H9 (cell line): ENCODE measurements at regions not wholly inside any gene's neighbourhood (a gene's known extent, or its start where the extent isn't known, plus 50 kb on each side); places are given as distances from the start of the nearest gene placed in this dataset.
A peak's percentile ranks its signal among the peaks of the same experiment; 100 is the strongest.

Experiments used
- DNase-seq: peaks from one replicate; pipeline ENCODE4 v3.0.0-alpha.2; 2017
- H2AFZ ChIP-seq: one replicate; pipeline ENCODE4 v1.6.1; 2013; ENCODE audit warnings: mild to moderate bottlenecking, low read length, control low read depth, moderate library complexity
- H2AK5ac ChIP-seq: 2 replicates; pipeline ENCODE4 v1.6.1; 2013; ENCODE audit warnings: low read length, control low read depth, mixed read lengths; ENCODE audit not compliant: insufficient read length
- H2BK120ac ChIP-seq: one replicate; pipeline ENCODE4 v1.6.1; 2013; ENCODE audit warnings: low read depth, mild to moderate bottlenecking, low read length, control low read depth, inconsistent platforms; ENCODE audit not compliant: poor library complexity, severe bottlenecking
- H2BK12ac ChIP-seq: 2 replicates; pipeline ENCODE4 v1.6.1; 2013; ENCODE audit warnings: low read length, control low read depth, mixed read lengths, low read depth; ENCODE audit not compliant: insufficient read length
- H2BK15ac ChIP-seq: 2 replicates; pipeline ENCODE4 v1.6.1; 2013; ENCODE audit warnings: low read depth, low read length, control low read depth
- H2BK20ac ChIP-seq: one replicate; pipeline ENCODE4 v1.6.1; 2013; ENCODE audit warnings: low read depth, mild to moderate bottlenecking, low read length, control low read depth, inconsistent platforms; ENCODE audit not compliant: poor library complexity, severe bottlenecking
- H2BK5ac ChIP-seq: 2 replicates; pipeline ENCODE4 v1.6.1; 2013; ENCODE audit warnings: low read length, control low read depth, mixed read lengths; ENCODE audit not compliant: insufficient read length
- H3K14ac ChIP-seq: 2 replicates; pipeline ENCODE4 v1.6.1; 2013; ENCODE audit warnings: low read length, control low read depth; ENCODE audit not compliant: insufficient read depth
- H3K18ac ChIP-seq: 2 replicates; pipeline ENCODE4 v1.6.1; 2013; ENCODE audit warnings: low read depth, mild to moderate bottlenecking, mixed read lengths, low read length, control low read depth; ENCODE audit not compliant: insufficient read length
- H3K23ac ChIP-seq: 2 replicates; pipeline ENCODE4 v1.6.1; 2013; ENCODE audit warnings: low read length, control low read depth, mixed read lengths, low read depth; ENCODE audit not compliant: insufficient read length
- H3K23me2 ChIP-seq: 2 replicates; pipeline ENCODE4 v1.6.1; 2013; ENCODE audit warnings: low read depth, mild to moderate bottlenecking, mixed read lengths, low read length, control low read depth; ENCODE audit not compliant: insufficient read length, poor library complexity, severe bottlenecking
- H3K27ac ChIP-seq: 2 replicates; pipeline ENCODE4 v1.5.1; 2013; ENCODE audit warnings: low read length, control low read depth, mixed read lengths, low read depth; ENCODE audit not compliant: insufficient read length
- H3K27me3 ChIP-seq: 2 replicates; pipeline ENCODE4 v1.6.1; 2013; ENCODE audit warnings: low read length, control low read depth, inconsistent platforms; ENCODE audit not compliant: insufficient read depth
- H3K4ac ChIP-seq: 2 replicates; pipeline ENCODE4 v1.6.1; 2013; ENCODE audit warnings: low read depth, mild to moderate bottlenecking, control low read depth, inconsistent platforms, low read length, moderate library complexity
- H3K4me1 ChIP-seq: 2 replicates; pipeline ENCODE4 v1.6.1; 2013; ENCODE audit warnings: low read length, control low read depth, inconsistent platforms; ENCODE audit not compliant: insufficient read depth
- H3K4me2 ChIP-seq: 2 replicates; pipeline ENCODE4 v1.6.1; 2013; ENCODE audit warnings: low read length, control low read depth, mixed read lengths; ENCODE audit not compliant: insufficient read length, insufficient read depth
- H3K56ac ChIP-seq: 2 replicates; pipeline ENCODE4 v1.6.1; 2013; ENCODE audit warnings: low read depth, mild to moderate bottlenecking, mixed read lengths, low read length, control low read depth; ENCODE audit not compliant: insufficient read length
- H3K79me1 ChIP-seq: 2 replicates; pipeline ENCODE4 v1.6.1; 2013; ENCODE audit warnings: low read depth, mild to moderate bottlenecking, moderate library complexity, low read length, control low read depth, inconsistent platforms; ENCODE audit not compliant: insufficient read depth, poor library complexity, severe bottlenecking
- H3K79me2 ChIP-seq: 2 replicates; pipeline ENCODE4 v1.6.1; 2013; ENCODE audit warnings: low read length, control low read depth, inconsistent platforms; ENCODE audit not compliant: insufficient read depth
- H3K9ac ChIP-seq: 2 replicates; pipeline ENCODE4 v1.6.1; 2013; ENCODE audit warnings: low read length, control low read depth, mixed read lengths; ENCODE audit not compliant: insufficient read length; ENCODE audit errors: extremely low read depth
- H3K9me3 ChIP-seq: one replicate; pipeline ENCODE4 v1.6.1; 2013; ENCODE audit warnings: low read depth, low read length, inconsistent platforms; ENCODE audit not compliant: control insufficient read depth
- H3T11ph ChIP-seq: one replicate; pipeline ENCODE4 v1.6.1; 2013; ENCODE audit warnings: mild to moderate bottlenecking, low read length, control low read depth, inconsistent platforms
- H4K20me1 ChIP-seq: one replicate; pipeline ENCODE4 v1.6.1; 2013; ENCODE audit not compliant: control insufficient read depth, insufficient read length, insufficient read depth
- H4K5ac ChIP-seq: 2 replicates; pipeline ENCODE4 v1.6.1; 2013; ENCODE audit warnings: low read depth, mild to moderate bottlenecking, mixed read lengths, low read length, control low read depth; ENCODE audit not compliant: insufficient read length
- H4K8ac ChIP-seq: replicated peaks from 2 replicates; pipeline ENCODE4 v1.6.1; 2013; ENCODE audit warnings: low read length, control low read depth, mixed read lengths, low read depth; ENCODE audit not compliant: insufficient read length
- H4K91ac ChIP-seq: 2 replicates; pipeline ENCODE4 v1.6.1; 2013; ENCODE audit warnings: low read depth, mild to moderate bottlenecking, moderate library complexity, mixed read lengths, low read length, control low read depth; ENCODE audit not compliant: insufficient read length
- H3K27ac Mint-ChIP-seq, 3 experiments: 2 replicates in 2 of 3; 3 replicates in 1 of 3; pipeline ENCODE4 v1.8.0; 2020 to 2021; ENCODE audit warnings: mixed read lengths in 3 of 3, mild to moderate bottlenecking in 1 of 3, moderate library complexity in 1 of 3
- H3K27me3 Mint-ChIP-seq: 2 replicates; pipeline ENCODE4 v1.8.0; 2021; ENCODE audit warnings: low read depth, mild to moderate bottlenecking, moderate library complexity, mixed read lengths
- H3K36me3 Mint-ChIP-seq, 3 experiments: 2 replicates in 2 of 3; 3 replicates in 1 of 3; pipeline ENCODE4 v1.8.0; 2020 to 2021; ENCODE audit warnings: low read depth in 3 of 3, mixed read lengths in 3 of 3; ENCODE audit not compliant: insufficient read depth in 1 of 3
- H3K4me1 Mint-ChIP-seq, 2 experiments: 2 replicates each; pipeline ENCODE4 v1.8.0; 2020; ENCODE audit warnings: mixed read lengths in 2 of 2
- H3K4me3 Mint-ChIP-seq, 2 experiments: 2 replicates in 1 of 2; 3 replicates in 1 of 2; pipeline ENCODE4 v1.8.0; 2020 to 2021; ENCODE audit warnings: mild to moderate bottlenecking in 2 of 2, mixed read lengths in 2 of 2, moderate library complexity in 1 of 2
- H3K9me3 Mint-ChIP-seq, 2 experiments: 2 replicates in 1 of 2; 3 replicates in 1 of 2; pipeline ENCODE4 v1.8.0; 2020; ENCODE audit warnings: mild to moderate bottlenecking in 2 of 2, mixed read lengths in 2 of 2, moderate library complexity in 1 of 2
- WGBS: extraction: QIAGEN DNeasy Blood & Tissue Kit; methylation state at CpG from one replicate; pipeline ENCODE4 v1.1.7; 2013; ENCODE audit warnings: missing lambda C conversion rate, low lambda C conversion rate, mixed read lengths; ENCODE audit not compliant: insufficient read length; ENCODE audit errors: extremely low coverage; 5-methylcytosine and 5-hydroxymethylcytosine counted together
- TF ChIP-seq, protein P1 (sequence below): fragments of 200-600 bp; sonication (generic); conservative IDR thresholded peaks from 3 replicates; pipeline ENCODE4 v1.8.0; 2021; ENCODE audit warnings: antibody characterized with exemption, mild to moderate bottlenecking

DNA sequence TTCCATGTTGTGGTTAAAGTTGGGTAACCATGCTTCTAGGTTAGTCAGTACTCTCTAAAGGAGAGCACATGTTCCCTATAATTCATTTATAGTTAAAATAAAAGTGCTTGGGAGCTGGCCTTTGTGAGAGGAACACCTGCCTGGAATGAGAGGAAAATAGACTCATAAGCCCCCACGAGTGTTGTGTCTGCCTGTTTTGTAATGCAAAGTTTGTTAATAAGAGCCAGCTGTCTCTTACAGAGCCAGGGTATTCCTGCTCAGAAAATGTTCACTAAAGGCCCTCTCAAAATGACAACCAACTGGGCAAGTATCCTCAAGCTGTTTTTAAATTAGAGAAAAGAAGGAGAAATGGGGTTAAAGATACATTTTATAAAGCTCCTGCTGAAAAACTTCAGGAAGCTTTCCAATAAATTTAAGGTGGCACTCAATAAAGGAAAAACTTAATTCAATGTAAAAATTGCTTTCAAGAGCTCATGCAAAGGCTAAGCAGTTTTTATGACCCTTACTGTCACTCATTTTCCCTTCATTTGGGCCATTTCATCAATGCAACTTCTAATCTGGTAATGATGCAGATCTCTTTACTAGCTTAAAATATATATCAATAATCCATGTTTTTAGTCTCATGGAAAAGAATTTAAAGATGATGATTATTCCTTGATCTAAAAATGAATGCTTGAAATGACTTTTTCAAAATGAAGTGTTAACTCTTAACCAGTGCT, 793.6 kb downstream of the STPG2 start:
- Mint-ChIP-seq H3K4me1 (peaks cover 27 to 29% of the 10 kb centered on the region in 2 experiments), H3K9me3 (peaks cover 4 to 6% of the 10 kb centered on the region in 2 experiments; a peak in 2 of 5 replicates), H3K4me3 (no peak overlapping the region), H3K27ac (peak overlapping the region; percentile 16 to 93 (median 76); a peak in 5 of 7 replicates), H3K27me3 (no peaks in the 10 kb centered on the region), H3K36me3 (peaks cover 0 to 8% (median 5%) of the 10 kb centered on the region in 3 experiments; a peak in 3 of 7 replicates)
- H3K4ac ChIP-seq = no peak overlapping the region
- no peak overlapping the region for H2BK15ac ChIP-seq
- no peak for DNase-seq
- TF ChIP-seq, protein P1, sequence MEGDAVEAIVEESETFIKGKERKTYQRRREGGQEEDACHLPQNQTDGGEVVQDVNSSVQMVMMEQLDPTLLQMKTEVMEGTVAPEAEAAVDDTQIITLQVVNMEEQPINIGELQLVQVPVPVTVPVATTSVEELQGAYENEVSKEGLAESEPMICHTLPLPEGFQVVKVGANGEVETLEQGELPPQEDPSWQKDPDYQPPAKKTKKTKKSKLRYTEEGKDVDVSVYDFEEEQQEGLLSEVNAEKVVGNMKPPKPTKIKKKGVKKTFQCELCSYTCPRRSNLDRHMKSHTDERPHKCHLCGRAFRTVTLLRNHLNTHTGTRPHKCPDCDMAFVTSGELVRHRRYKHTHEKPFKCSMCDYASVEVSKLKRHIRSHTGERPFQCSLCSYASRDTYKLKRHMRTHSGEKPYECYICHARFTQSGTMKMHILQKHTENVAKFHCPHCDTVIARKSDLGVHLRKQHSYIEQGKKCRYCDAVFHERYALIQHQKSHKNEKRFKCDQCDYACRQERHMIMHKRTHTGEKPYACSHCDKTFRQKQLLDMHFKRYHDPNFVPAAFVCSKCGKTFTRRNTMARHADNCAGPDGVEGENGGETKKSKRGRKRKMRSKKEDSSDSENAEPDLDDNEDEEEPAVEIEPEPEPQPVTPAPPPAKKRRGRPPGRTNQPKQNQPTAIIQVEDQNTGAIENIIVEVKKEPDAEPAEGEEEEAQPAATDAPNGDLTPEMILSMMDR = no peak
- no peaks in the 10 kb centered on the region for H3K79me1 ChIP-seq
- no peak overlapping the region for H4K91ac ChIP-seq
- no peak overlapping the region for H4K5ac ChIP-seq
- no peaks in the 10 kb centered on the region for H3K23me2 ChIP-seq
- H3K14ac ChIP-seq = no peak overlapping the region
- H3K56ac ChIP-seq = no peak overlapping the region
- H3K9me3 ChIP-seq = no peaks in the 10 kb centered on the region
- H2AK5ac ChIP-seq = no peak overlapping the region
- no peak overlapping the region for H2AFZ ChIP-seq
- peaks cover 7% of the 10 kb centered on the region; the same call in 1 of the 2 replicates for H3K4me1 ChIP-seq
- H2BK120ac ChIP-seq = no peak overlapping the region
- WGBS = no CpG with 5 or more reads among the region's 1 CpG
- no peak overlapping the region for H4K8ac ChIP-seq
- H2BK12ac ChIP-seq = no peak overlapping the region
- H3K79me2 ChIP-seq = no peaks in the 10 kb centered on the region
- no peak overlapping the region for H3K4me2 ChIP-seq
- H3K27ac ChIP-seq = no peak overlapping the region
- no peak overlapping the region for H3K23ac ChIP-seq
- no peak overlapping the region for H3K18ac ChIP-seq
- H2BK20ac ChIP-seq = no peak overlapping the region
- no peak overlapping the region for H2BK5ac ChIP-seq
- no peaks in the 10 kb centered on the region for H3K27me3 ChIP-seq
- H3K9ac ChIP-seq = no peak overlapping the region
- no peaks in the 10 kb centered on the region for H4K20me1 ChIP-seq
- H3T11ph ChIP-seq = no peak overlapping the region
